ENCODE measurements at regions not wholly inside any gene's neighbourhood (a gene's known extent, or its start where the extent isn't known, plus 50 kb on each side); places are given as distances from the start of the nearest gene placed in this dataset.
"Not testable (repeated sequence)": the region's sequence is repeated elsewhere in the genome, so short reads cannot be mapped to it uniquely, and the experiment has no call there.

DNA sequence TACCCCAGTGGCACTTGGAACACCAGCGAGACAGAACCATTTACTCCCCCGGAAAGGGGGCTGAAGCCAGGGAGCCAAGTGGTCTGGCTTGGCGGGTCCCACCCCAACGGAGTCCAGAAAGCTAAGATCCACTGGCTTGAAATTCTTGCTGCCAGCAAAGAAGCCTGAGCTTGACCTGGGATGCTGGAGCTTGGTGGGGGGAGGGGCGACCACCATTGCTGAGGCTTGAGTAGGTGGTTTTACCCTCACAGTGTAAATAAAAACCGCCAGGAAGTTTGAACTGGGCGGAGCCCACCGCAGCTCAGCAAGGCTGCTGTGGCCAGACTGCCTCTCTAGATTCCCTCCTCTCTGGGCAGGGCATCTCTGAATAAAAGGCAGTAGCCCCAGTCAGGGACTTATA lies 62.8 kb downstream of the RPS24 start:
- H3K36me3 ChIP-seq (ENCODE audit: control insufficient read depth in 1 of 2, insufficient read depth in 2 of 2, low read length in 2 of 2); H3K27ac ChIP-seq (ENCODE audit: low read depth, low read length); H3K4me2 ChIP-seq (ENCODE audit: low read length); H3K79me2 ChIP-seq (ENCODE audit: insufficient read depth, low read length); intact Hi-C loops (cut with micrococcal nuclease); BruUV-seq (replicated peaks); H3K4me3 ChIP-seq (replicated peaks in 1 of 2; ENCODE audit: low read depth in 1 of 2, low read length in 2 of 2); H3K4me1 ChIP-seq (ENCODE audit: control insufficient read depth in 1 of 2, insufficient read depth in 2 of 2, low read length in 2 of 2); RAD21 ChIA-PET (ENCODE audit: low non-redundant PET in 1 of 2, low total read pairs in 2 of 2, uncharacterized antibody in 2 of 2, unreplicated experiment in 2 of 2); CTCF ChIA-PET; H2AFZ ChIP-seq (ENCODE audit: low read depth, low read length, poor library complexity, severe bottlenecking); ATAC-seq; DNase-seq (ENCODE audit: low read depth, low spot score); H4K20me1 ChIP-seq (ENCODE audit: insufficient read depth); H3K9me2 ChIP-seq (ENCODE audit: insufficient read depth); H3K9ac ChIP-seq (ENCODE audit: low read length); POLR2A ChIA-PET; H3K9me3 ChIP-seq (ENCODE audit: control insufficient read depth in 1 of 2, insufficient read depth in 1 of 2, low read depth in 1 of 2, low read length in 2 of 2): not testable (repeated sequence)
- H3K27me3 ChIP-seq (ENCODE audit: insufficient read depth, low read length), result peaks cover 19% of the 10 kb centered on the region

- BruUV-seq (replicated peaks); H3K9ac ChIP-seq (ENCODE audit: low read length); POLR2A ChIA-PET: not testable (repeated sequence)
These were observed 68.9 kb downstream of the RPS24 start for GRCh38 chr10:78102593-78102992.

GRCh38 chr10:78109210-78109609 lies 75.5 kb downstream of the RPS24 start:
- DNase-seq (ENCODE audit: low read depth, low spot score), result no peak
- POLR2A ChIA-PET, result no interaction called here

More at GRCh38 chr10:78102593-78102992, 68.9 kb downstream of the RPS24 start:
- H4K20me1 ChIP-seq (ENCODE audit: insufficient read depth); H3K79me2 ChIP-seq (ENCODE audit: insufficient read depth, low read length); H2AFZ ChIP-seq (ENCODE audit: low read depth, low read length, poor library complexity, severe bottlenecking); H3K36me3 ChIP-seq (ENCODE audit: control insufficient read depth in 1 of 2, insufficient read depth in 2 of 2, low read length in 2 of 2); H3K4me1 ChIP-seq (ENCODE audit: control insufficient read depth in 1 of 2, insufficient read depth in 2 of 2, low read length in 2 of 2); intact Hi-C loops (cut with micrococcal nuclease); CTCF ChIA-PET; H3K4me2 ChIP-seq (ENCODE audit: low read length); DNase-seq (ENCODE audit: low read depth, low spot score); H3K9me2 ChIP-seq (ENCODE audit: insufficient read depth); H3K4me3 ChIP-seq (replicated peaks in 1 of 2; ENCODE audit: low read depth in 1 of 2, low read length in 2 of 2); RAD21 ChIA-PET (ENCODE audit: low non-redundant PET in 1 of 2, low total read pairs in 2 of 2, uncharacterized antibody in 2 of 2, unreplicated experiment in 2 of 2); H3K27me3 ChIP-seq (ENCODE audit: insufficient read depth, low read length); H3K9me3 ChIP-seq (ENCODE audit: control insufficient read depth in 1 of 2, insufficient read depth in 1 of 2, low read depth in 1 of 2, low read length in 2 of 2); ATAC-seq; H3K27ac ChIP-seq (ENCODE audit: low read depth, low read length): not testable (repeated sequence)

More at GRCh38 chr10:78109210-78109609, 75.5 kb downstream of the RPS24 start:
- Histone ChIP-seq H3K4me3 (replicated peaks in 1 of 2; ENCODE audit: low read depth in 1 of 2, low read length in 2 of 2) (no peak overlapping the region), H3K36me3 (ENCODE audit: control insufficient read depth in 1 of 2, insufficient read depth in 2 of 2, low read length in 2 of 2) (no peaks in the 10 kb centered on the region), H3K9me2 (ENCODE audit: insufficient read depth) (no peaks in the 10 kb centered on the region), H3K9ac (ENCODE audit: low read length) (no peak overlapping the region), H3K27ac (ENCODE audit: low read depth, low read length) (no peak overlapping the region), H2AFZ (ENCODE audit: low read depth, low read length, poor library complexity, severe bottlenecking) (no peak overlapping the region), H3K4me2 (ENCODE audit: low read length) (no peak overlapping the region), H4K20me1 (ENCODE audit: insufficient read depth) (no peaks in the 10 kb centered on the region), H3K27me3 (ENCODE audit: insufficient read depth, low read length) (peaks cover 17% of the 10 kb centered on the region), H3K79me2 (ENCODE audit: insufficient read depth, low read length) (no peaks in the 10 kb centered on the region), H3K9me3 (ENCODE audit: control insufficient read depth in 1 of 2, insufficient read depth in 1 of 2, low read depth in 1 of 2, low read length in 2 of 2) (no peaks in the 10 kb centered on the region), H3K4me1 (ENCODE audit: control insufficient read depth in 1 of 2, insufficient read depth in 2 of 2, low read length in 2 of 2) (no peaks in the 10 kb centered on the region)
- intact Hi-C loops (cut with micrococcal nuclease), result no loop called here
- no peak for ATAC-seq
- ChIA-PET RAD21 (ENCODE audit: low non-redundant PET in 1 of 2, low total read pairs in 2 of 2, uncharacterized antibody in 2 of 2, unreplicated experiment in 2 of 2) (no interaction called here), CTCF (no interaction called here)
- no peak for TF ChIP-seq ATF3 (IDR thresholded peaks at IDR 0.05)
- no peak for TF ChIP-seq EZH2 (IDR thresholded peaks at IDR 0.05)
- TF ChIP-seq POLR2AphosphoS5 (IDR thresholded peaks at IDR 0.05; ENCODE audit: low read depth, low read length), result no peak
- BruUV-seq (replicated peaks), result no TSS peak

Measured in HCT116 (cell line).